HepG2 (cell line): ENCODE measurements at regions not wholly inside any gene's neighbourhood (a gene's known extent, or its start where the extent isn't known, plus 50 kb on each side); places are given as distances from the start of the nearest gene placed in this dataset.

Experiments
- ATAC-seq: fragments of 200-7000 bp; cut with Tn5 transposase; 3 replicates; pipeline ENCODE4 v1.9.1; 2020; ENCODE audit warnings: mild to moderate bottlenecking, moderate library complexity
- BruUV-seq: library from RNA; stranded (reverse); fragments of 400-500 nt; replicated peaks from 2 replicates; lab custom pipeline; 2021; lab: Mats Ljungman, UMichigan
- CTCF ChIA-PET: fragments of 300-600 bp; formaldehyde crosslinking; extraction: SDS; loops from one replicate; lab custom pipeline; 2021; ENCODE audit warnings: low total read pairs, inconsistent platforms, low intra/inter-chr PET ratio; lab: Yijun Ruan, JAX
- POLR2A ChIA-PET: fragments of 350-600 bp; sonication (Branson Sonifier 250); formaldehyde crosslinking; loops from one replicate; lab custom pipeline; 2020; ENCODE audit warnings: antibody characterized with exemption, inconsistent platforms; lab: Yijun Ruan, JAX
- DNase-seq: peaks from one replicate; pipeline ENCODE4 v3.0.0-alpha.2; 2015; ENCODE audit warnings: low spot score
- FAIRE-seq: peaks from 3 replicates; lab custom pipeline; 2011; peaks lifted over from hg19 to GRCh38; lab: Jason Lieb, UNC
- H2AFZ ChIP-seq: one replicate; pipeline ENCODE4 v1.6.1; 2011; ENCODE audit warnings: low read length, inconsistent platforms
- H3K27ac ChIP-seq: fragments of 300-600 bp; 3 replicates; pipeline ENCODE4 v1.8.0; 2011; ENCODE audit warnings: mixed run types, mild to moderate bottlenecking, mixed read lengths, low read length, inconsistent platforms; ENCODE audit not compliant: insufficient read depth; ENCODE audit errors: extremely low read length
- H3K27me3 ChIP-seq, 2 experiments: fragments of 200-600 bp in 1 of 2; 2 replicates in 1 of 2; 3 replicates in 1 of 2; pipeline versions ENCODE4 v1.6.0 to v1.8.0; 2011; ENCODE audit warnings: low read length in 2 of 2, mild to moderate bottlenecking in 2 of 2, moderate library complexity in 2 of 2, inconsistent platforms in 1 of 2; ENCODE audit not compliant: insufficient read depth in 2 of 2, control insufficient read depth in 1 of 2
- H3K36me3 ChIP-seq, 2 experiments: fragments of 200-600 bp in 1 of 2; replicated peaks in 1 of 2; 2 replicates in 1 of 2; 3 replicates in 1 of 2; pipeline versions ENCODE4 v1.5.1 to v1.8.0; 2011; ENCODE audit warnings: low read length in 2 of 2, inconsistent platforms in 1 of 2; ENCODE audit not compliant: insufficient read depth in 2 of 2, control insufficient read depth in 1 of 2
- H3K4me1 ChIP-seq: 2 replicates; pipeline ENCODE4 v1.5.1; 2012; ENCODE audit warnings: low read length, inconsistent platforms; ENCODE audit not compliant: insufficient read depth
- H3K4me2 ChIP-seq: 2 replicates; pipeline ENCODE4 v1.6.0; 2011; ENCODE audit warnings: low read depth, low read length, inconsistent platforms
- H3K4me3 ChIP-seq, 3 experiments: fragments of 200-600 bp in 1 of 3; sonication (generic), shearing (Covaris generic) in 1 of 3; replicated peaks in 1 of 3; 2 replicates each; pipeline ENCODE4 v1.5.1; 2011 to 2016; ENCODE audit warnings: low read length in 3 of 3, inconsistent platforms in 2 of 3, low read depth in 2 of 3, mild to moderate bottlenecking in 2 of 3, control low read depth in 1 of 3, mixed read lengths in 1 of 3; ENCODE audit not compliant: insufficient read depth in 1 of 3
- H3K79me2 ChIP-seq: one replicate; pipeline ENCODE4 v1.6.1; 2011; ENCODE audit warnings: low read length, inconsistent platforms; ENCODE audit not compliant: insufficient read depth
- H3K9ac ChIP-seq: 2 replicates; pipeline ENCODE4 v1.6.0; 2011; ENCODE audit warnings: mild to moderate bottlenecking, low read depth, low read length, inconsistent platforms; ENCODE audit not compliant: insufficient read depth
- H3K9me3 ChIP-seq: 2 replicates; pipeline ENCODE4 v1.5.1; 2012; ENCODE audit warnings: mild to moderate bottlenecking, low read length
- H4K20me1 ChIP-seq: 2 replicates; pipeline ENCODE4 v1.6.0; 2011; ENCODE audit warnings: inconsistent platforms, mild to moderate bottlenecking, low read length, moderate library complexity; ENCODE audit not compliant: insufficient read depth
- FIP1L1 ChIP-seq: fragments of 200-400 bp; formaldehyde crosslinking; IDR thresholded peaks from 2 replicates; pipeline ENCODE4 v1.6.1; 2018; ENCODE audit warnings: low read depth, mild to moderate bottlenecking, low read length, moderate library complexity, borderline replicate concordance; ENCODE audit not compliant: insufficient read depth
- FLYWCH1 ChIP-seq: sonication (generic); formaldehyde crosslinking; IDR thresholded peaks from 2 replicates; pipeline ENCODE4 v1.8.1; 2023; ENCODE audit warnings: mild to moderate bottlenecking, missing genetic modification reagents
- HES4 ChIP-seq: sonication (generic); formaldehyde crosslinking; IDR thresholded peaks from 2 replicates; pipeline ENCODE4 v1.9.0; 2021; ENCODE audit warnings: mild to moderate bottlenecking, missing genetic modification reagents, borderline replicate concordance
- KDM6A ChIP-seq: IDR thresholded peaks from 2 replicates; pipeline ENCODE4 v1.6.1; 2016; ENCODE audit warnings: low read depth
- NFIC ChIP-seq: IDR thresholded peaks from 2 replicates; pipeline ENCODE4 v1.6.1; 2012; ENCODE audit warnings: mild to moderate bottlenecking, low read length, inconsistent platforms
- SRSF4 ChIP-seq: fragments of 200-400 bp; formaldehyde crosslinking; IDR thresholded peaks from one replicate; pipeline ENCODE4 v1.6.1; 2018; ENCODE audit warnings: mild to moderate bottlenecking, low read depth, low read length, moderate library complexity; ENCODE audit not compliant: poor library complexity, severe bottlenecking
- TCF7L2 ChIP-seq: IDR thresholded peaks from 2 replicates; pipeline ENCODE4 v1.6.1; 2011; ENCODE audit warnings: mild to moderate bottlenecking, low read depth, low read length, moderate library complexity
- YEATS2 ChIP-seq: sonication (generic); formaldehyde crosslinking; IDR thresholded peaks from 2 replicates; pipeline ENCODE4 v1.4.0; 2020; ENCODE audit warnings: missing genetic modification reagents, borderline replicate concordance
- ZNF10 ChIP-seq: sonication (generic); formaldehyde crosslinking; IDR thresholded peaks from 2 replicates; pipeline ENCODE4 v1.4.0; 2020; ENCODE audit warnings: mild to moderate bottlenecking, low read depth, missing genetic modification reagents, borderline replicate concordance
- ZNF282 ChIP-seq: fragments of 450-650 bp; IDR thresholded peaks from 2 replicates; pipeline ENCODE4 v1.6.1; 2018; ENCODE audit not compliant: partially characterized antibody
- ZNF556 ChIP-seq: sonication (generic); formaldehyde crosslinking; IDR thresholded peaks from 2 replicates; pipeline ENCODE4 v1.4.0; 2020; ENCODE audit warnings: mild to moderate bottlenecking, missing genetic modification reagents, borderline replicate concordance
- ZNF598 ChIP-seq: sonication (generic); formaldehyde crosslinking; IDR thresholded peaks from 2 replicates; pipeline ENCODE4 v1.5.1; 2020; ENCODE audit warnings: mild to moderate bottlenecking, missing genetic modification reagents, borderline replicate concordance
- ZNF720 ChIP-seq: sonication (generic); formaldehyde crosslinking; IDR thresholded peaks from 2 replicates; pipeline ENCODE4 v1.4.0; 2020; ENCODE audit warnings: missing genetic modification reagents
- ZNF788 ChIP-seq: sonication (generic); formaldehyde crosslinking; IDR thresholded peaks from 2 replicates; pipeline ENCODE4 v1.5.0; 2020; ENCODE audit warnings: mild to moderate bottlenecking, missing genetic modification reagents, borderline replicate concordance
- WGBS: methylation state at CpG from one replicate; pipeline ENCODE4 v1.1.6; 2017; ENCODE audit warnings: low lambda C conversion rate; 5-methylcytosine and 5-hydroxymethylcytosine counted together
- in situ Hi-C: cut with HindIII; loops from 2 replicates; pipeline ENCODE4 v1.10.0; 2017; ENCODE audit warnings: low pct_unique_long_range_greater_than_20kb; ENCODE audit not compliant: extremely low pct_ligation_motif_present
- intact Hi-C: fragments of 100-400 bp; cut with micrococcal nuclease; formaldehyde crosslinking; loops from one replicate; pipeline ENCODE4 v1.10.0; 2022; ENCODE audit not compliant: unreplicated experiment
- TF ChIP-seq, protein P1 (sequence below): sonication (generic); formaldehyde crosslinking; IDR thresholded peaks from 2 replicates; pipeline ENCODE4 v1.5.0; 2020; ENCODE audit warnings: mild to moderate bottlenecking, missing genetic modification reagents
- TF ChIP-seq, protein P2 (sequence below): sonication (generic); formaldehyde crosslinking; IDR thresholded peaks from 2 replicates; pipeline ENCODE4 v1.4.0; 2020; ENCODE audit warnings: missing genetic modification reagents

DNA sequence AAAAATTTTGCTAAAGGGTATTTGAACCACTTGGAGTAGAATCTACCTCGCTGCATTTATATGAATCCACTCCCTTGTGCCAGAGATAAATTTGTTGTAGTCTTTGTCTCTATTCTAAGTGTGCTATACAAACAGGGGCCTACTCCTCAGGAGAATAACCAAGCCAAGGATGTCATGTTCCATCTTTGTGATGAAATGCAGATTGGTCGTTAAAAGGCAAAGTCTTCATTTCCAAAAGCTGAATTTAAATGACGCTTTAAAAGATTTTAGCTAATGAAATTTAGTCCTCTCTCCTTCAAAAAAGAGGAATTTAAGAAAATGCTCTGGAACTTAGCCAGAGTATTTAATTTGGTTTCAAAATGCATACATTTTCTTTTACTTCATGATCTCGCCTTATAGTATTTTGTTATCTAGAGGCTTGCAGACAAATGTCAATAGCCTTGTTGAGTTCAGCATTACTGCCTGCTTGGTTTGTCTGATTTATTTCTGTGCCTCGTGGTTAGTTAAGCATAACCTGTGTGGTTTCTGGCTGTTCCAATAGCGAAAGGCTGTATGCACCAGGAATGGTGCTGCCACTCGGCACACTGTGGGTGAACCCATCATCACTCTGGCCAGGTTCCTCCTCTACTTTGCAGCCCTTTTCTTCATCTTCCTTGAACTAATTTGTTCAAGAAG lies 417.6 kb downstream of the ZNF521 start (continued):
- TF ChIP-seq ZNF720 (no peak), HES4 (no peak), ZNF598 (CRISPR knock-in tag) (no peak), NFIC (no peak), TCF7L2 (no peak), FLYWCH1 (CRISPR knock-in tag) (no peak), SRSF4 (no peak), KDM6A (CRISPR knock-in tag) (no peak)
- TF ChIP-seq, protein P1, sequence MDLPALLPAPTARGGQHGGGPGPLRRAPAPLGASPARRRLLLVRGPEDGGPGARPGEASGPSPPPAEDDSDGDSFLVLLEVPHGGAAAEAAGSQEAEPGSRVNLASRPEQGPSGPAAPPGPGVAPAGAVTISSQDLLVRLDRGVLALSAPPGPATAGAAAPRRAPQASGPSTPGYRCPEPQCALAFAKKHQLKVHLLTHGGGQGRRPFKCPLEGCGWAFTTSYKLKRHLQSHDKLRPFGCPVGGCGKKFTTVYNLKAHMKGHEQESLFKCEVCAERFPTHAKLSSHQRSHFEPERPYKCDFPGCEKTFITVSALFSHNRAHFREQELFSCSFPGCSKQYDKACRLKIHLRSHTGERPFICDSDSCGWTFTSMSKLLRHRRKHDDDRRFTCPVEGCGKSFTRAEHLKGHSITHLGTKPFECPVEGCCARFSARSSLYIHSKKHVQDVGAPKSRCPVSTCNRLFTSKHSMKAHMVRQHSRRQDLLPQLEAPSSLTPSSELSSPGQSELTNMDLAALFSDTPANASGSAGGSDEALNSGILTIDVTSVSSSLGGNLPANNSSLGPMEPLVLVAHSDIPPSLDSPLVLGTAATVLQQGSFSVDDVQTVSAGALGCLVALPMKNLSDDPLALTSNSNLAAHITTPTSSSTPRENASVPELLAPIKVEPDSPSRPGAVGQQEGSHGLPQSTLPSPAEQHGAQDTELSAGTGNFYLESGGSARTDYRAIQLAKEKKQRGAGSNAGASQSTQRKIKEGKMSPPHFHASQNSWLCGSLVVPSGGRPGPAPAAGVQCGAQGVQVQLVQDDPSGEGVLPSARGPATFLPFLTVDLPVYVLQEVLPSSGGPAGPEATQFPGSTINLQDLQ = no peak
- TF ChIP-seq, protein P2, sequence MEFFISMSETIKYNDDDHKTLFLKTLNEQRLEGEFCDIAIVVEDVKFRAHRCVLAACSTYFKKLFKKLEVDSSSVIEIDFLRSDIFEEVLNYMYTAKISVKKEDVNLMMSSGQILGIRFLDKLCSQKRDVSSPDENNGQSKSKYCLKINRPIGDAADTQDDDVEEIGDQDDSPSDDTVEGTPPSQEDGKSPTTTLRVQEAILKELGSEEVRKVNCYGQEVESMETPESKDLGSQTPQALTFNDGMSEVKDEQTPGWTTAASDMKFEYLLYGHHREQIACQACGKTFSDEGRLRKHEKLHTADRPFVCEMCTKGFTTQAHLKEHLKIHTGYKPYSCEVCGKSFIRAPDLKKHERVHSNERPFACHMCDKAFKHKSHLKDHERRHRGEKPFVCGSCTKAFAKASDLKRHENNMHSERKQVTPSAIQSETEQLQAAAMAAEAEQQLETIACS (CRISPR knock-in tag) = no peak

DNA sequence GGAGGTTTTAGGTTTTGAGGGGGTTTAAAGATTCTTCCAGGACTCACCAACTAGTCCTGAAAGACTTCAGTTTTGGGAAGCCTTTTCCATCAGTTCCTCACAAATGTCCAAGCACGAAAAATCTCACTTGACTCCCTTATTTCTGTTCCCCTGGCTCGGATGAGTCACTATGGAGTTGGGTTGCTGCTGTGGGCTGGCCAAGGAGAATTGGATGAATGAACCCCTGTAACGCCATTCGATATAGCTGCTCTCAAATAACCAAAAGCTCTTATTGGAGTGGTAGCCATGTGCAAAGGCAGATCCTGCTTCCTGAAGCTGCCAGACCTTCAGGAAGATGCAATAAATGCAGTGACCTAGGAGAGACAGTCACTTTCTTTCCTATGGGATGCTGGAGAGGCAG lies 417.0 kb downstream of the ZNF521 start:
- intact Hi-C loops (no loop called here), in situ Hi-C loops (no loop called here)
- ChIA-PET POLR2A (no interaction called here), CTCF (no interaction called here)
- Histone ChIP-seq H3K9me3 (no peaks in the 10 kb centered on the region), H3K27ac (no peak overlapping the region), H4K20me1 (no peaks in the 10 kb centered on the region), H3K4me3 (no peak overlapping the region), H3K4me1 (peaks cover 13% of the 10 kb centered on the region; the same call in 1 of the 2 replicates), H3K36me3 (no peaks in the 10 kb centered on the region), H2AFZ (no peak overlapping the region), H3K9ac (no peak overlapping the region), H3K79me2 (no peaks in the 10 kb centered on the region), H3K4me2 (no peak overlapping the region), H3K27me3 (no peaks in the 10 kb centered on the region)
- BruUV-seq = no TSS peak
- no peak for FAIRE-seq
- no peak for DNase-seq
- 3% methylated on average over 4 of the region's 4 CpGs for WGBS
- no peak for ATAC-seq
- TF ChIP-seq ZNF556 (CRISPR knock-in tag) (no peak), FIP1L1 (no peak), ZNF10 (CRISPR knock-in tag) (no peak), YEATS2 (CRISPR knock-in tag) (no peak), ZNF788 (CRISPR knock-in tag) (no peak), ZNF282 (no peak)
